GM19351 (cell line): ENCODE measurements at regions not wholly inside any gene's neighbourhood (a gene's known extent, or its start where the extent isn't known, plus 50 kb on each side); places are given as distances from the start of the nearest gene placed in this dataset.

ENCODE experiments used
- ATAC-seq: cut with Tn5 transposase; IDR thresholded peaks from one replicate; pipeline ENCODE4 v1.9.1; 2021; ENCODE audit warnings: mild to moderate bottlenecking, moderate library complexity; ENCODE audit not compliant: unreplicated experiment

GRCh38 chr9:106310782-106311181 lies 552.2 kb upstream of the ZNF462 start:
- ATAC-seq: no peak

DNA sequence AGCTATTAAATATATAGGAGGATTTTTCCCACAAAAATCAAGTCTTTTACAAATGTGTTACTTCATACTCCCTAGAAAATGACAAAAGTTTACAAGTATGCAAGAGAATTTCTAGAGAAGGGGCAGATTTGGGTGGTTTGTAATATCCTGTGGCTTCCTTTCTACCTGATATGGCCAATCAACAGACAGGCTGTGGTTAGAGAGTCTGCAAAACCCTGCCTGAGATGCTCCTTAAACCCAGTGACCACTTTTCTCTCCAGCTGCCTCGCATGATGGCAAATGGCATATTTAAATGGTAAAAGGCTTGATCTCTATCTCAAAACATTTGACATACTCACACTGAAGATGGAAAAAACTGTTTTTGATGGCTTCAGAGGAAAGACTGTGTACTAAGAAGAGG lies 550.1 kb upstream of the ZNF462 start:
- ATAC-seq: no peak

DNA sequence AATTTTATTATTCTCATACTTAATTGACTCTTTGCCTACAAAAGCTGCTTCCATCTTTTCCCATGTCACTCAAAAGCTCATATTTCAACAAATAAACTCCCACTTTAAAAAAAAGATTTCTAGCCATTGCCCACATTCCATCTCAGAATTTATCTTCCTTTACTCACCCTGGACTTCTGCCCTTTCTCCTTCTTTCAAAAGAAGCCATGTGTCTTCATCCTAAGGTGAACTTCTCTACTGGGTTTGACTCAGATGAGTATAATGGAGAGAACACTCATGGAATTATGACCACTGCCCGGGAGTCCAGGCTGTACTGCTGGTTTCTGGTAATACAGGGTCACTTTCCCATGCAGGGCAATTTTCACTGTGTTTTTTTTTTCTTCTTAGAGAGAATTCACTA lies 548.5 kb upstream of the ZNF462 start:
- ATAC-seq: no peak

DNA sequence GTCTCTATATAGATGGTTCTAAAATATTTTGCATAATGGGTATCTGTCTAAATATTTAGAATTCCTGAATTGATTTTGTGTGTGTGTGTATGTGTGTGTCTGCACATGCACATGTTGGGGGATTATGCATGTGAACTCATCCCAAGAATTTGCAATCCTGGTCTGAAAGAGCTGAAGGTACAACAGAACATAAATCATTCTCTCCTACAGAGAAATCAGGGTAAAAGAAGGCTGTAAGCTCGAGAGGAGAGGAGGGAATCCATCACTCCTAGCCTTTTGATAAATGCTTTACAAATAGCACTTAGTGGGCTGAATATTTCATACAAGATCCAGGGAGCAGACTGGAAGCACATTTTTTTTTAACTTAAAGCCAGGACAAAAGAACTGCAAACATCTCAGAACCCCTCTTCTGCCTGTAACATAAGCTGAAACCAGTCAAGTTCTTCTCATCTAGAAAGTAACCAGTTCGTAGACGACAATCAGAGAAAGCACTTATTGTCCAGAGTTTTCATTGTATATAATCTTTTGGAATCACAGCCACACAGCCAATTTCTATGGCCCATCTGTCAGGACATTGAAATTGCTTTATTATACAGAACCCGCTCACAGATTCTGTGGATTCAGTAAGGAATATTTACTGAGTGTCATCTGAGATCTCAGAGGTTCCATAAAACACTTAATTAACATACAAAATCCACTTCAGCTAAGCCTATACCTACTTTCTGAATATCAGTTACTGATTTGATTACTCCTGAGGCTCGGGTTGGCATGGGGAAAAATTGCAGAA lies 541.4 kb upstream of the ZNF462 start:
- no peak for ATAC-seq

- ATAC-seq: no peak
Observed at GRCh38 chr9:106322706-106323245, 540.2 kb upstream of the ZNF462 start.

DNA sequence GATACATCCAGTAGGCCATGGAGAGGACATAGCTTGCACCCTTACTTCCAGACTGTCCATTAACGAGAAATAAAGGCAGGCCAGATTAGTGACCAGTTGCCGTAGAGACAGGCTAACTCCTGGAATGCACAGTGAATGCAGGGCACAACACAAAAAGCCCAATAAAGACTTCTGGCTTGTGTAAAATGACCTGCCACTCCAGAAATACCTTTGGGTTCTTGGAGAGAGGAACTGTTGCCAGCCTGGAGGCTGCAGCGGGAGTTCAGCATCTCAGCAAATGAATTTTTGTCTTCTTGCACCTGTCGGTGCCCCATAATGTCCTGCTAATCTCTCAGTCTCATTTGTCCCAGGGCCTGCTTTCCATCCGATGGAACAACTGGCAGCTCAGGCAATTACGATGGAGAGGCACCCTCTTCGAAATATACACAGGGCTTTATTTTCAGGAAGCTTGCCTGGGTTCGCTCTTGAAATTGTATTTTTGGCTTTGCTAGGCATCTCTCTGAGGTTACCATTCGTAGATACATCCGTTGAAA lies 538.8 kb upstream of the ZNF462 start:
- no peak for ATAC-seq

DNA sequence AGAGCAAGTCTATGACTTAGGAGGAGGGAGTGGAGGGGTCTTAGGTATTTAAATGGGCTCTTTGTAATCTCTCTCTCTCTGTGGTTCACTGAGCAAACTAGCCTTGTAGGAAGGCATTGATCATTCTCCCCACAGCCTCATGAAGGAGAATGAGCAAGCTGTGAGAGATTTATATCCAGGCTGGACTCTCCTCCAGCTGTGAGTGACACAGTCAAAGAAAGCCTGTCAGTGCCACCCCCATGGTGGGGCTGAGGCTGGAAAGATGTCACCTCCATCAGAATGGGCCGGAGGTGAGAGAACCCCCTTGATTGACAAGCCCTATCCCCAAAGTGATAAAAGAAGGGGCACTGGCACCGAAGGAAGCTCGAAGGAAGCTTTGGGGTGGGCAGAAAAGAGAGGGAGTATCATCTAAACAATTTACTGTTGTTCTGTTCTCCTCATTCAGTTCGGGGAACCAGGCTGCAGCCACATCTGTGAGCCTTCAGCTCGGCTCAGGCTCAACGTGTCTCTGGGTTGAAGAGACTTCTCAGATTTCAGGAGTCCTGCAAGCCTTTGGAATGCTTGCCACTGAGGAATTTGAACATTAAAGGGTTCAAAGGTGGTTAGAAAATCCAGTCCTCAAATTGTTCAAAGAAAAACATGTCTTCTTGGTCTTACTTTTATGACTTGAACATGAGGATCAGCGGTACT lies 538.2 kb upstream of the ZNF462 start:
- ATAC-seq: no peak

- no peak for ATAC-seq
Observed at GRCh38 chr9:106326493-106326892, 536.5 kb upstream of the ZNF462 start.

DNA sequence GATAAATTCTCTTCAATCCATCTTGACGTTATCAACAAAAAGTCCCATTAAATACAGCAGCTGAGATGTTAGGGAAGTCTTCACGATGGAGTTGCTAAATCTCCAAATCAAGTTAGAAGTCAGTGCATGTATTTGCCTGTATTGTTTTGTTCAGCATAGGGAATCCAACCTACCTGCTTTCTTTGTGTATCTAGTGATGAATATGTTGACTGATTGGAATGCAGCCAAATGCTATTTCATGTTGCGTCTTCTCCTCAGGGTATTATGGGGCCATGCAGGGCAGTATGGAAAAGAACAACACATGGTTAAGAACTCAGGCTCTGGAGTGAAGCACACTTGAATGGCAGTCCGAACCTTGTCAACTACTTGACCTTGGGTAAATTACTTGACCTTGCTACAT lies 529.5 kb upstream of the ZNF462 start:
- ATAC-seq: no peak

GRCh38 chr9:106334081-106334480 lies 528.9 kb upstream of the ZNF462 start:
- no peak for ATAC-seq

GRCh38 chr9:106339882-106340281 lies 523.1 kb upstream of the ZNF462 start:
- no peak for ATAC-seq

DNA sequence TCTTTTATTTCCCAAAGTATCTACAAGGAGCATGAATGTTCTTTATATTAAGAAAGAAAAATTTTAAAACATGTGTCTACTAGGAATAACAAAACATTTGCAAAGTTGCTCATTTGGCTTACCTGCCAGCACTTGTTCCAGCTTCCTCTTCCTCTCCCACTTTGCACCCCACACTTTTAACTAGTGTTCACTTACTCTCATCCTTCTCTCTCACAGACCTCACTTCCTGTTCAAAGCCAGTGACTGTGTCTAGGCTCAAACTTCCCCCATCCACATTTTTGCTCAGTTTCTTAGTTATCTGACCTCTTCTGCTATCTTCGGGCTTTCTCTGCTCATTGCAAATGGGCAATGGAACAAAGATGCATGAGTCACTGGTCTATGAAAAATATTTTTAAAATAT lies 512.2 kb upstream of the ZNF462 start:
- no peak for ATAC-seq

- no peak for ATAC-seq
Observed at GRCh38 chr9:106356924-106357323, 506.0 kb upstream of the ZNF462 start.

- ATAC-seq: no peak
Observed at GRCh38 chr9:106358331-106358730, 504.6 kb upstream of the ZNF462 start.

DNA sequence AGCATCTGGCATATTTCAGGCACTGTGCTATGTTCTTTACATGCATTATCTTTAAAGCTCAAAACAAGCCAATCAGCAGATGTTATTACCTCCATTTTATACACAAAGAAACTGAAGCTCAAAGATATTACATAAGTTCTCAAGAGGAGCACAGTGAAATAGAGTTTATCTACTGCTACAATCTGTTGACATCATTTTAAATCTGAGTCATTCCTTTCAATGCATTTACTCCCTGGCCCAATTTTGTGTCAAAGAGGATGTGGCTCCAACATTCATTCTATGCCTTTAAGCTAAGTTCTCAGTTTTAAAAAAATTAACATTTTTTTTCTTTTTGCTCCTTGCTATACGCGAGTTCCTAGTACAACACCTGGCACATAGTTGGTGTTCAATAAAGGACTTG lies 486.3 kb upstream of the ZNF462 start:
- ATAC-seq: no peak

DNA sequence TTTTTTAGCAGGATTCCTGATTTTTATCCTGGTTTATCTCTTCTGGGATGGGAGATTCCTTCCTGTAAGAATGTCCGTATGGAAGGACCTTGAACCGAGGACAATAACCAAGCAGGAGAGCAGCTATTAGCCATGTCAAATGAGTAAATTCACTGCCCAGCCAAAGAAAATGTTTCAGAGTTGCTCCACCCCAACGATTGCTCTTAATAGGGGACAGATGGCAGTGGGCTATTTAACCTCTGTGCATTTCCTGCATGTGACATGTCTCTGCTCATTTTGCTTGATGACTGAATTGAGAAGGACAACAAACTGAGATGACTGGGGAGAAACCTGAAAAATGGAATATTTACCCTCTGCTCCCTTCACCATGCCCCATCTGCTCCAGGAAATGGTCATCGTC lies 479.9 kb upstream of the ZNF462 start:
- ATAC-seq: no peak

DNA sequence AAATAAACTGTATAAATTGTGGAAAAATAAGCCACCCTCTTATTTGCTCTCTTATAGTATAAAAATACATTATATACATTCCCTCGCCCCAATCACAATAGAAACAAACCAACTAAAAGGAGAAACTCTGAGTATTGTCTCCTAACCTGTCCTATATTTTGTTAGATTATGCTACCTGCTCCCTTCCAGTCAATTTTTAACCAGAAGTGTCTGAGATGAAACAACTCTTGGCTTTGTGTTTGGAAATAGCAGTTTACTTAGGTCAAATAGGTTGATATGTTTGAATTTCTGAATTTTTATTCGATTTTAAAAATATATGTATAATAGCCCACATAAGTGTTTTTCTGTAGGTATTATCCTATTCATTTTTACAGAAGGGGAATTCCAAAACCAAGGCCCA lies 475.0 kb upstream of the ZNF462 start:
- ATAC-seq: no peak

DNA sequence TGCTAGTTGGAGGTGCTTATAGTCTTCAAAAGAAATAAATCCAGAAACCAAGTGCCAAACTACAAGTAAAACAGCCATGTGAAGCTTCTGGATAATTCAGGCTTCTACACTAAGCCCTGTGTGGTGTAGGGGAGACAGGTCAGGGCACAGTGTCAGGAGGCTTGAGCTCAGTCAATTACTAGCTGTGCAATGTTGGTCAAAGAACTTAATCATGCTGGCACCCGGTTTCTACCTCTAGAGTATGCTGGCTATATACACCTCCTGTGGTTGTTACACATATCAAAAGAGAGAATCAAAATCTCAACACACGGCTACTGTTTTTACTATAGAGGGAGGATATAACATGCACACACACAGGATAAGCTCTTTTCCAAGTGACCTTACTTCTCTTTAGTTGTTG lies 469.7 kb upstream of the ZNF462 start:
- ATAC-seq: no peak

DNA sequence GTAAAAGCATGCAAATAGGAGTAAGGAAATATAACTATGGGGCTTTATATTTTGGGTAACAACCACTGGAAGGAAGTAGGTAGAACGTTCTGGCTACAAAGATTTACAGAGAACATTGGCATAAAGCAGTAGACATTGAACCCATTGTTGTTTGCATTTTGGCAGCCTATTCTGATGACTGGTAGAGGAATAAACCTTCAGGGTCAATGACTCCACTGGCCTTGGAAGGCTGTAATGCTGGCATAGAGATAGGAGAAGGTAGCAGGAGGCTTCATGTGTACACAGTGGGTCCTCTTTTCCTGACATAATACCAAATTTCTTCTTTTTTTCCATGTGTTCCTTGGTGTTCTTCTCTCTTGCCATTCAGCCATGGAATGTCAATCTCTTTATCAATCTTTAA lies 462.8 kb upstream of the ZNF462 start:
- ATAC-seq: no peak

GRCh38 chr9:106400950-106401349 lies 462.0 kb upstream of the ZNF462 start:
- no peak for ATAC-seq

GRCh38 chr9:106403081-106403480 lies 459.9 kb upstream of the ZNF462 start:
- no peak for ATAC-seq

DNA sequence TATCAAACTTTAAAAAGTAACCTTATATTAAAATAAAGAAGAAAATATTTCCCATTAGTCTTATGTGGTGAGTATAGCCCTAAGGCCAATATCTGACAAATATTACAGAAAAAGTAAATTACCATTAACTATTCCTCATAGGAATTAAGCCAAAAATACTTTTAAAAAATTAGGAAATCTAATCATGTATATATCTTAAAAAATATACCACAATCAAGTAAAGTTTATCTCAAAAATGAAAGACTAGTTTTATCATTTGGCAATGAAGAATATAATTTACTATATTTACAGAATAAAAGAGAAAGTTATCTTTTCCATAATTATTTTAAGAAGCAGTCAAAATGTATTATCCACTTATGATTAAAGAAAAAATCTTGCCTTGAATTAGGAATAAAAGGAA lies 458.8 kb upstream of the ZNF462 start:
- ATAC-seq: no peak
